ENCODE measurements at regions not wholly inside any gene's neighbourhood (a gene's known extent, or its start where the extent isn't known, plus 50 kb on each side); places are given as distances from the start of the nearest gene placed in this dataset.

DNA sequence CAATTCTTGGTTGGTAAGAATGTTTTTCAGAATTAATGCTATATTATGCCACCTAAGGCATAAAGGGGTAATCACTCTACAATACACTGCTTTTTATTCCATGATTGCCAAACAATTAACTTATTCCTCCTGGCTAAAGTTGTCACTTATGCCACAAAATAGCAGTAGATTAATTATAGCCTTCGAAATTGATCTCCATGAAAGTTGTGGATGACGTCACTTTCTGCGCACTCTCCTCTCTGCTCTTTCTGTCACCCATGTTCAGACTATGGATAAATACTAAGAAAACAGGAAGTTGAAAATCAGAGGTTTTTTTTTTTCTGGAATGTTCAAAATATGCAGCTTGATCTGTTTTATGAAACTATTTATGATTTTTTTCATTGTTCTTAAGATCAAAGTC lies 790.1 kb upstream of the CNTN5 start:
- no peak for DNase-seq (ENCODE audit: extremely low spot score)
- TF ChIP-seq BHLHE40 (IDR thresholded peaks at IDR 0.05; ENCODE audit: borderline replicate concordance) (no peak), ELF4 (IDR thresholded peaks at IDR 0.05) (no peak), FOXA1 (IDR thresholded peaks at IDR 0.05) (no peak), ZNF384 (IDR thresholded peaks at IDR 0.05) (no peak), L3MBTL2 (conservative IDR thresholded peaks at IDR 0.05) (no peak), LEF1 (IDR thresholded peaks at IDR 0.05; ENCODE audit: borderline replicate concordance) (no peak), NFRKB (IDR thresholded peaks at IDR 0.05) (no peak), ARNT (IDR thresholded peaks at IDR 0.05) (no peak)
- TF ChIP-seq, protein P1, sequence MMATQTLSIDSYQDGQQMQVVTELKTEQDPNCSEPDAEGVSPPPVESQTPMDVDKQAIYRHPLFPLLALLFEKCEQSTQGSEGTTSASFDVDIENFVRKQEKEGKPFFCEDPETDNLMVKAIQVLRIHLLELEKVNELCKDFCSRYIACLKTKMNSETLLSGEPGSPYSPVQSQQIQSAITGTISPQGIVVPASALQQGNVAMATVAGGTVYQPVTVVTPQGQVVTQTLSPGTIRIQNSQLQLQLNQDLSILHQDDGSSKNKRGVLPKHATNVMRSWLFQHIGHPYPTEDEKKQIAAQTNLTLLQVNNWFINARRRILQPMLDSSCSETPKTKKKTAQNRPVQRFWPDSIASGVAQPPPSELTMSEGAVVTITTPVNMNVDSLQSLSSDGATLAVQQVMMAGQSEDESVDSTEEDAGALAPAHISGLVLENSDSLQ (IDR thresholded peaks at IDR 0.05), result no peak
- POLR2A ChIA-PET, result no interaction called here
- CTCF ChIA-PET, result no interaction called here

DNA sequence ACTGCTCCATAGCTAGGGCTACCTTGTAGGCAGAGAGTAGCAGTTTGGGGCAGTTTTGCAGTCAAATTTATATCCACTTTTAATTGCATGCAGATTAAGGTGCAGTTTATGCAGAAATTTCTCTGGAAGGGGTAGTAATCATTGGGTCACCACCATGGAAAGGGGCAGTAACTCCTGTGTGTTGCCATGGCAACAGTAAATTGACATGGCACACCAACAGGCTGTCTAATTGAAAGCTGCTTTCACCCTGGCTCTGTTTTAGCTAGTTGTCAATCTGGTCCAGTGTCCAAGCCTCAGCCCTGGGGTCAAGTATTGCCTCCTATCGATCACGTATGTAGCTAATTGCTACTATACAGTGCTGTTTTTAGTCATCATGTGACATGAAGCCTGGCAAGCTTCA lies 786.1 kb upstream of the CNTN5 start:
- no peak for DNase-seq (ENCODE audit: extremely low spot score)

DNA sequence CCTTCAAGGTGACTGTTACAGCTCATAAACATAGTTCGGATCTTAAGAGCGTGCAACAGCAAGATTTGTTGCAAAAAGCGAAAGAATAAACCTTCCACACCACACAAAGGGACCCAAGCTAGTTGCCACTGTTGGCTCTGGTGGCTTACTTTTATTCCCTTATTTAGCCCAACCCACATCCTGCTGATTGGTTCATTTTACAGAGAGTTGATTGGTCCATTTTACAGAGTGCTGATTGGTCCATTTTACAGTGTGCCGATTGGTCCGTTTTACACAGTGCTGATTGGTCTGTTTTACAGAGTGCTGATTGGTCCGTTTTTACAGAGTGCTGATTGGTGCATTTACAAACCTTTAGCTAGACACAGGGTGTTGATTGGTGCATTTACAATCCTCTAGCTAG lies 776.9 kb upstream of the CNTN5 start:
- TF ChIP-seq SUZ12 (IDR thresholded peaks at IDR 0.05) (no peak), FOXM1 (IDR thresholded peaks at IDR 0.05; ENCODE audit: borderline replicate concordance) (no peak), L3MBTL2 (conservative IDR thresholded peaks at IDR 0.05) (no peak), LEF1 (IDR thresholded peaks at IDR 0.05; ENCODE audit: borderline replicate concordance) (no peak), TARDBP (IDR thresholded peaks at IDR 0.05) (no peak), ARNT (IDR thresholded peaks at IDR 0.05) (no peak), SP1 (IDR thresholded peaks at IDR 0.05) (no peak), NFRKB (IDR thresholded peaks at IDR 0.05) (no peak), FOXK2 (IDR thresholded peaks at IDR 0.05) (no peak), HDGF (IDR thresholded peaks at IDR 0.05; ENCODE audit: borderline replicate concordance) (no peak), CTBP1 (IDR thresholded peaks at IDR 0.05; ENCODE audit: borderline replicate concordance) (no peak), FOXA1 (IDR thresholded peaks at IDR 0.05) (no peak)
- ChIA-PET POLR2A (no interaction called here), CTCF (no interaction called here)
- DNase-seq (ENCODE audit: extremely low spot score), result no peak

More for the DNA sequence above, 786.1 kb upstream of the CNTN5 start:
- TF ChIP-seq LEF1 (IDR thresholded peaks at IDR 0.05; ENCODE audit: borderline replicate concordance) (no peak), FOXK2 (IDR thresholded peaks at IDR 0.05) (no peak), ZNF384 (IDR thresholded peaks at IDR 0.05) (no peak), ARNT (IDR thresholded peaks at IDR 0.05) (no peak), BHLHE40 (IDR thresholded peaks at IDR 0.05; ENCODE audit: borderline replicate concordance) (no peak), CTBP1 (IDR thresholded peaks at IDR 0.05; ENCODE audit: borderline replicate concordance) (no peak), FOXM1 (IDR thresholded peaks at IDR 0.05; ENCODE audit: borderline replicate concordance) (no peak), TARDBP (IDR thresholded peaks at IDR 0.05) (no peak), ELF4 (IDR thresholded peaks at IDR 0.05) (no peak), L3MBTL2 (conservative IDR thresholded peaks at IDR 0.05) (no peak), SUZ12 (IDR thresholded peaks at IDR 0.05) (no peak), SP1 (IDR thresholded peaks at IDR 0.05) (no peak), NFRKB (IDR thresholded peaks at IDR 0.05) (no peak), FOXA1 (IDR thresholded peaks at IDR 0.05) (no peak), HDGF (IDR thresholded peaks at IDR 0.05; ENCODE audit: borderline replicate concordance) (no peak)
- TF ChIP-seq, protein P1 (IDR thresholded peaks at IDR 0.05), result no peak
- CTCF ChIA-PET, result no interaction called here
- POLR2A ChIA-PET, result no interaction called here

DNA sequence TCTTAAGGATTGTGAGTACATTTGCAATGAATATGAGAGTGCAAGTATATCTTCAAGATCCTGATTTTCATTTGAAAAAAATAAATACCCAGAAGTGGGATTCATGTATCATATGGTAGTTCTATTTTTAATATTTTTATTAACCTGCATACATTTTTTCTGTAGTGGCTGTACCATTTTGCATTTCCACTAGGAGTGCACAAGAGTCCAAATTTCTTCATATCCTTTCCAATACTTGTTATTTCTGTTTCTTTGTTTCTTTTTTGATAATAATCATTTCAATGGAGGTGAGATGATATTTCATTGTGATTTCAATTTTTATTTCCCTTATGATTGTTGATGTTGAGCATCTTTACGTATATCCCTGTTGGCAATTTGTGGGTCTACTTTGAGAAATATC lies 759.8 kb upstream of the CNTN5 start:
- ChIA-PET POLR2A (no interaction called here), CTCF (no interaction called here)
- TF ChIP-seq LEF1 (IDR thresholded peaks at IDR 0.05; ENCODE audit: borderline replicate concordance) (no peak), HDGF (IDR thresholded peaks at IDR 0.05; ENCODE audit: borderline replicate concordance) (no peak), FOXM1 (IDR thresholded peaks at IDR 0.05; ENCODE audit: borderline replicate concordance) (no peak), CTBP1 (IDR thresholded peaks at IDR 0.05; ENCODE audit: borderline replicate concordance) (no peak), TARDBP (IDR thresholded peaks at IDR 0.05) (no peak), BHLHE40 (IDR thresholded peaks at IDR 0.05; ENCODE audit: borderline replicate concordance) (no peak), ELF4 (IDR thresholded peaks at IDR 0.05) (no peak), L3MBTL2 (conservative IDR thresholded peaks at IDR 0.05) (no peak), ZNF384 (IDR thresholded peaks at IDR 0.05) (no peak), ARNT (IDR thresholded peaks at IDR 0.05) (no peak), FOXA1 (IDR thresholded peaks at IDR 0.05) (no peak), SP1 (IDR thresholded peaks at IDR 0.05) (no peak), NFRKB (IDR thresholded peaks at IDR 0.05) (no peak), SUZ12 (IDR thresholded peaks at IDR 0.05) (no peak), FOXK2 (IDR thresholded peaks at IDR 0.05) (no peak)
- TF ChIP-seq, protein P1 (IDR thresholded peaks at IDR 0.05), result no peak
- no peak for DNase-seq (ENCODE audit: extremely low spot score)

DNA sequence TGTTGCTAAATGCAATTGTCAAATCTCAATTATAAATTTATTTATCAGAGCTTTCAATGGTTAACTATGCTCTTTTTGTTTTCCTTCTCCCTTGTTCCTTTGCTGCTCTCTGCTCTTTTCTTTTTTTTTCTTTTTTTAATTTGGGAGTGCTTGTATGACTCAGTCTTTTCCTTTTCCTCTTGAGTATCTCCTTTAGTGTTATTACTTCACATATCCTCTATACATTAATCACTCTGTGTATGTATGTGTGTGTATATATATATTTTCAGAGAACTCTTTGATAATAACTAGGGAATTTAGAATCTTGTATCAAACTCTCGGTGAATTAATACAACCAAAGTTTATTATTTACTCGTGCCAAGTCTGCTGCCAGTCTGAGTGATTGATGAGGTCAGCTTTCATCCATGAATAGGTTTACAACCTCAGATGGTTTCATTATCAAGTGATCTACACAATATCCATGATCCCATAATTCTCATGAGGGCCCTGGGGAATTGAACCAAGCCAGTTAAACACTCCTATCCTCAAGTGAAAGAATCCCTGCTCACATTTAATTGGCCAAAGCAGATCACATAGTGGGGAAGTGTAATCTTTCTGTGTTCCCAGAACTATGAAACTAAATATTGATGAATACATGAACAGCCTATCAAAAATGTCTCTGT lies 743.4 kb upstream of the CNTN5 start:
- DNase-seq (ENCODE audit: extremely low spot score), result no peak
- TF ChIP-seq HDGF (IDR thresholded peaks at IDR 0.05; ENCODE audit: borderline replicate concordance) (no peak), ARNT (IDR thresholded peaks at IDR 0.05) (no peak)
- TF ChIP-seq, protein P1 (IDR thresholded peaks at IDR 0.05), result 0 out of 2 replicates have a peak, but pooled peaks have one; percentile 5
- ChIA-PET POLR2A (no interaction called here), CTCF (no interaction called here)
